HuH-7 (cell line): ENCODE measurements at regions not wholly inside any gene's neighbourhood (a gene's known extent, or its start where the extent isn't known, plus 50 kb on each side); places are given as distances from the start of the nearest gene placed in this dataset.

Experiments
- DNase-seq: peaks from one replicate; pipeline ENCODE4 v3.0.0; 2011; ENCODE audit warnings: low spot score

- no peak for DNase-seq
These were observed 78.0 kb upstream of the CTLA4 start for GRCh38 chr2:203789618-203790017.

GRCh38 chr2:203790134-203790852 is 77.3 kb upstream of the CTLA4 start:
- DNase-seq, result no peak

- DNase-seq, result no peak
These were observed 71.1 kb upstream of the CTLA4 start for GRCh38 chr2:203796248-203797010.

- no peak for DNase-seq
These were observed 70.3 kb upstream of the CTLA4 start for GRCh38 chr2:203797276-203797675.

- no peak for DNase-seq
These were observed 69.9 kb upstream of the CTLA4 start for GRCh38 chr2:203797712-203798111.

- DNase-seq, result no peak
These were observed 69.1 kb upstream of the CTLA4 start for GRCh38 chr2:203798296-203799087.

GRCh38 chr2:203799908-203800307 is 67.7 kb upstream of the CTLA4 start:
- DNase-seq, result no peak

GRCh38 chr2:203800783-203801182 is 66.8 kb upstream of the CTLA4 start:
- DNase-seq, result no peak

- DNase-seq, result no peak
These were observed 65.1 kb upstream of the CTLA4 start for GRCh38 chr2:203802342-203803052.

- DNase-seq, result no peak
These were observed 64.5 kb upstream of the CTLA4 start for GRCh38 chr2:203803053-203803429.

- DNase-seq, result no peak
These were observed 63.5 kb upstream of the CTLA4 start for GRCh38 chr2:203804070-203804469.

- no peak for DNase-seq
These were observed 62.6 kb upstream of the CTLA4 start for GRCh38 chr2:203804764-203805485.

GRCh38 chr2:203805486-203805838 is 62.1 kb upstream of the CTLA4 start:
- DNase-seq, result no peak

GRCh38 chr2:203806761-203807160 is 60.8 kb upstream of the CTLA4 start:
- DNase-seq, result no peak

- DNase-seq, result no peak
These were observed 59.4 kb upstream of the CTLA4 start for GRCh38 chr2:203808046-203808750.

- DNase-seq, result no peak
These were observed 58.5 kb upstream of the CTLA4 start for GRCh38 chr2:203809084-203809521.

GRCh38 chr2:203809991-203810510 is 57.5 kb upstream of the CTLA4 start:
- no peak for DNase-seq

GRCh38 chr2:203811491-203812221 is 55.9 kb upstream of the CTLA4 start:
- no peak for DNase-seq

- DNase-seq, result no peak
These were observed 55.0 kb upstream of the CTLA4 start for GRCh38 chr2:203812294-203813221.
